GM21390 (cell line): ENCODE measurements at regions not wholly inside any gene's neighbourhood (a gene's known extent, or its start where the extent isn't known, plus 50 kb on each side); places are given as distances from the start of the nearest gene placed in this dataset.
"Not testable (repeated sequence)": the region's sequence is repeated elsewhere in the genome, so short reads cannot be mapped to it uniquely, and the experiment has no call there.

Experiments used
- ATAC-seq: cut with Tn5 transposase; IDR thresholded peaks from one replicate; pipeline ENCODE4 v1.9.1; 2021; ENCODE audit not compliant: unreplicated experiment

DNA sequence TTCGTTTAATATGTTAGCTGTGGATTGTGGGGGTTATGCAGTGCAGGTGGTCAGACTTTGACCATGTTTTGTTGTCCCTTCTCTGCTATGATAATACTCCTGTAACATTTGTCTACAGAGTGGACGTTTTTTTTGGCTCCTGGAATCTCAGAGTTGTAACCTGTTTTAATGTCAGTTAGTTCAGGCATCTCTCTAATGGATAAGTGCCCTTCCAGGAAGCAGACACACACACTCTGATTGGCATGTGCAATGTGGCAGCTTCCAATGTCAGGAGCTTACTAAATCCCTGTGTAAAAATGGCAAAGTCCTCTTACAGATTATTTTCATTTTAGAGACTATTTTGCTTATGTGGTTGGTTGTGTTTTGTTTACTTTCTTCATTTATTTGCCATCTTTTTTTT, 222.2 kb upstream of the ARPP21 start:
- ATAC-seq, result no peak

DNA sequence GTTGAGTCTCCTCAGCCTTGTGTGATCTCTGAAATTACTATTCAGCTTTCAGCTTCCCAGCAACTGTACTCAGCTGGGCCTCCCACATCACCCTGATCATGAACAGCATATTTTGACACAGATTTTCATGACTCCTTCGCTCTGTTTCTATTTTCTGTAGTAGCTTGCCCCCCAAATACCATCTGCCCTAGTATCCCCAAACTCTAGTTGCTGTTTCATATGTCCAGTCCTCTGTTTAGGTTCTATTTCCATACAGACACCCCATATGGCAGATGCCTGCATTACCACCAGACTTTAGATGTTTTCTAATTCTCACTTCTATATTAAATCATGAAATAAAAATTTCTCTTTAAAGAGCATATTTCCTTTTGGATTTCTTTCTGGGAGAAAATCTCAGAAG, 217.2 kb upstream of the ARPP21 start:
- no peak for ATAC-seq

DNA sequence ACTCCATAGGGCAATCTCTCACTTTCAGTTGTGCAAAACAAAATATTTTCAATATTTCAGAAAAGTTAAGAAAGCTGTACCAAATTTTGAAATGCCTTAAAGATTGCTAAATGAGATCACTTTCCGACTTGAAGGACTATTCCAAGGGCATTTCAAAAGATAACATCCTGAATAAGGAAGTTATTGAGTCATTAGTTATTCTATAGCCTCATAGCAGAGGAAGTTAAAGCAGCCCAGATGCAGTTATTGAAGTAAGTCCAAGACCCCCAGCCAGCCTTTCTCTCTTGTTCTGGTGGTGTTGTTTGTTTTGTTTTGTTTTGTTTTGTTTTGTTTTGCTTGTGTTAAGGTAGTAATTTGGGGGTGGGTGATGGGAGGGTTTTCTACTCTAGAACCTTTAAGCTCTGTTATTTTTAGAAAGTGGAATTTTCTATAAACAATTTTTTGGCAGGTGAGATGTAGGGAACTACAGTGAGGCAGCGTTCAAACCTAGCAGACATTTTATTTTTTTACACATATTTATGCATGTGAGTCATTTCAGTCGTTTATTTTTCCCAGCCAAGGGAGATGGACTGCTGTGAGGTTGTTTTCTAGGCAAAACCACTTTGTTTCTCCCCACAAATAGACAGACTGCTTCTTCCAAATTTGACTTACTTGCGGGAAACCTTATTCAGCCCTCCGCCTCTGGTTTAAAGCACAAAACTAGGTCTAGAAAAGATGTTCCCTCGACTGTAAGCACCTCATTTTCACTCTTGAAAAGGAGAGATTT, 216.3 kb upstream of the ARPP21 start:
- no peak for ATAC-seq

DNA sequence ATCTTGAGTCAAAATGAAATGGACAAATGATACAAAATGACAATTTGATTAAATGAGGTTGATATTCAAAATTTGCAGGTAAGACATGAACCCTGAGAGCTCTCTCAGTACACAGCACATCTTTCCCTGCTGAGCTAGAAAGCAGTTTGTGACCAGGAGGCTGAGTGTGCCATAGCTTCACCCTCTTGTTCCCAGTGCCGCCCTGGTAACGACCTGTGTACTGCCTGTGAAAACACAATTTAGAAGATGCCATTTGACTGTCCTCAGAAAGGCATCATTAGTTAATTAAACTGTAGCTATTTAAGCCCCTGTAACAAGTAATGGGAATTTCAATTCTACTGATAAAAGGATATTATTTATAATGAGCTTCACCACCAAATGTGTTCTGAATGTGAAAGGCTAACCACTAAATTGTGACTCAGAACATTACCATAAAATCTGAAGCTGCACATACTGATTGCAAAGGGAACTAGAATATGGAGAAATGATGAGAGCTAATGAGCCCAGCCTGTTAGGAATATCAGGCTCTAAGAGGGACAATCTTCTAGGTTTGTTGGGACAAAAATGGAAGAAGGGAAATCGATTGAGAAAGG, 212.9 kb upstream of the ARPP21 start:
- ATAC-seq, result no peak

DNA sequence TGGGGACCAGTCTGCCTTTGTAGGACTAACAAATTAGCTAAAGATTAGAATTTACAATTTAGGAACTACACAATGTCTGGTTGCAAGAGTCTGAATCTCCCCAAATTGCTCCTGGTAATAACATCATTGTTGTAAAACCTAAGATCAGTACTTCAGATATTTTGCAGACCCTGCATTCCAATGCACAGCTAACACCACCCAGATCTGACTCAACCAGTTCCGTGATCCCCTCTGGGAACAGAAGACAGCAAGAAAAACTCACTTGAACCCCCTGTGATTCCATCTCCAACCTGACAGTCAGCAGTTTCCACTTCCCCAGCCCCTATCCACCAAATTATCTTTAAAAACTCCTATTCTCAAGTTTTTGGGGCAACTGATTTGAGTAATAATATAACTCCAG, 201.9 kb upstream of the ARPP21 start:
- no peak for ATAC-seq

DNA sequence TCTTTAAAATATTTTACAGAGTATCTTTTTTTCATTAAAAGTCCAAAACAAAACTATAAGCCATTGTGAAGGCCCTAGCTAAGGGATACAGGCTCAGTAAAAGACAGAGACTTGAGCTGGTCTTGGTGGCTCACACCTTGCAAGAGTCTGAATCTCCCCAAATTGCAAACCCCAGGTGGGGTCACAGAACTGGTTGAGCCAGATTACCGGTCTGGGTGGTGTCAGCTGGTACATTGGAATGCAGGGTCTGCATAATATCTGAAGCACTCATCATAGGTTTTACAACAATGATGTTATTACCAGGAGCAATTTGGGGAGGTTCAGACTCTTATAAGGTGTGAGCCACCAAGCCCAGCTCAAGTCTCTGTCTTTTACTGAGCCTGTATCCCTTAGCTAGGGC, 201.2 kb upstream of the ARPP21 start:
- ATAC-seq, result no peak

DNA sequence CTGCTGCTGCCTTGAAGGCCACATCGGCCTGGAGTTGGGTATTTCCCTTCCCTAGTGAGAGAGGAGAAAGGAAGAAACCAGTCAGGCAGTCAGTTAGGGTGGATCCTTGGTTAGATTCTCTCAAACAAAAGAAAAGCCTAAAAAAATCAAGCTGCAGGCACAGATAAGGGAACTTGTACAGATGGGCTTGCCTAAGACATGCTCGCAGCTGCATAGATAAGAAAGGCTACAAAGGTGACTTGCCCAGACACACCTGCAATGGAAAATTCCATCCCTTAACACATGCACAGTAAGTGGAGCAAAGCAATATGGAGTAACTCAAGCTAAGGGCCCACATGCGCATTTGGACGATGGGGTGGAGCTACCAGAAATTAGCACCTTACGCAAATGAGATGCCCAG, 199.7 kb upstream of the ARPP21 start:
- no peak for ATAC-seq

DNA sequence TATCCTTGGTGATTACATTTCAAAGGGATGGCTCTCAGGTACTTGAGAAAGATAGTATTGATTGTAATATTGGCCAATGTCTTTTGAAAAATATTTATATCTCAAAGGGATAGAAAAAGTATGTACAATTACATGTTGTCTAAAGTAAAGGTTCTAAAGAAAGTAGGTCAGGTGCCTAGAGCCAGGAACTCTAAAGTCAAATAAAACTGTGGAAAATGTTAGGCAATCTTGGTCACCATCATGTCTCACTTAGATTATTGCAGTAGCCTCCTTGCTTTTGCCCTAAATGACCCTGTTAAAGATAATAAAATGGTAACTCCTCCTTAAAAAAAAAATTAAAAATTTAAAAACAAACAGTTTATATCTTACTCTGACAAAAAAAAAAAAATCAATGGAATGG, 198.5 kb upstream of the ARPP21 start:
- no peak for ATAC-seq

DNA sequence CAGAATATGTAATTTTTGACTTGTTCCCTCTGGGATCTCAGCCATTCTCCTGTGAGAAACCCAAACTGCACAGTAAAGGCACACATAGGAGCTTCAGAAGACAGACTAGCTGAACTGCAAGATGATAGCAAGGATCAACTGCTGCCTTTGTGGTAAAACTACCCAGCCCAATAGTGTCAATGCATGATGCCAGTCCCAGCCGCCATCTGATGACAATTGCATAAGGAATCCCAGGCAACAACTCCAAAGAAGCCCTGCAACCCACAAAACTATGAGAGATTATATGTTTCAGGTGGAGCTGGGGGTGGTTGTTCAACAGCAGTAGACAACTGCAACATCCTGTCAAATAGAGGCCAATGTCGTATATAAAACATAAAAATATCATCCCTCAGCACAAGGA, 192.4 kb upstream of the ARPP21 start:
- ATAC-seq, result no peak

DNA sequence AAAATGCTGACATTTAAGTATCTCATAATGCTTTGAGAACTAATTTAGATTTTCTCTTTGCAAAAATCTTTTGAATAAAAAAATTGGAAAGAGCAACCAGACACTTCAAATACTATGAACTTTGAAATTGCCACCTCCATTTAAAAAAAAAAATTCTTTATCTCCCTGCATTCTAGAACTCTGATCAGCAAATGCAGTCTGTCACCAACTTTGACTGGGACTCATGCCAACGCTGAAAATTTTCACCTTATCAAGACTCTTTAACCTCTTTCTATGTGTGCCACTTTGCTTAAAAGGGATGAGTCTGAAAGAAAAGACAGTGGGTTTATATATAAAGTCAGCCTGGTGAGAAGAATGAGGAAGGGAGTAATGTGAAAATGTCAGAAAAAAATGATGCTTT, 191.2 kb upstream of the ARPP21 start:
- no peak for ATAC-seq

DNA sequence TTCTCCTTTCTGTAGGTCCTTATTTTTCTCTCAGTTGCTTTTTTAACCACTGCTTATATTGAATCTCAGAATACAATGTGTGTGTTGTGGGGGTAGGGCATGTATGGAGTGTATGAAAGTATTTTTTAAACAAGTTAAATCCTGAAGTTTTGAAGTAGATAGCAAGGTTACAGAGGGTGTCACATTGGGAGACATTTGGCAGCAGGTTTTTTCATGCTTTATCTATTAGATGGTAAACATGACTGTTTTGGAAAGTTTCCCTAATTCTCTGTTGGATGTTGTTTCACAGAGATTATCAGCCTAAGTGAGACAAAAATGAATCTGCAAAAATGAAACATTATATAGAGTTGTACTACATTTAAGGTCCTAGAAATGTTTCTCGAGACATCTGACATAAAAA, 190.6 kb upstream of the ARPP21 start:
- no peak for ATAC-seq

DNA sequence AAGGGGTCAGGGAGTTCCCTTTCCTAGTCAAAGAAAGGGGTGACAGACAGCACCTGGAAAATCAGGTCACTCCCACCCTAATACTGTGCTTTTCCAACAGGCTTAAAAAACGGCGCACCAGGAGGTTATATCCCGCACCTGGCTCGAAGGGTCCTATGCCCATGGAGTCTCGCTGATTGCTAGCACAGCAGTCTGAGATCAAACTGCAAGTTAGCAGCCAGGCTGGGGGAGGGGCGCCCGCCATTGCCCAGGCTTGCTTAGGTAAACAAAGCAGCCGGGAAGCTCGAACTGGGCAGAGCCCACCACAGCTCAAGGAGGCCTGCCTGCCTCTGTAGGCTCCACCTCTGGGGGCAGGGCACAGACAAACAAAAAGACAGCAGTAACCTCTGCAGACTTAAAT, 184.5 kb upstream of the ARPP21 start:
- ATAC-seq, result not testable (repeated sequence)

DNA sequence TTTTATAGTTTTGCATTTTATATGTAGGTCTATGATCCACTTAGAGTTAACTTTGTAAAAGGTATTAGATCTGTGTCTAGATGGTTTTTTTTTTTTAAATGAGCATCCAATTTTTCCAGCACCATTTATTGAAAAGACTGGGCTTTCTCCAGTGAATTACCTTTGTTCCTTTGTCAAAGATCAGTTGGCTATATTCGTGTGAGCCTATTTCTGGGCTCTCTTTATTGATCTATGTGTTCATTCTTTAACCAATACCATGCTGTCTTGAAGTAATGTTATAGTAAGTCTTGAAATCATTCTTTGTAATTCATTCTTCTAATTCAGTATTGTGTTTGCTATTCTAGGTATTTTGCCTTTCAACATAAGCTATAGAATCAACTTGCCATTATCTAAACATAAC, 165.4 kb upstream of the ARPP21 start:
- ATAC-seq, result no peak

DNA sequence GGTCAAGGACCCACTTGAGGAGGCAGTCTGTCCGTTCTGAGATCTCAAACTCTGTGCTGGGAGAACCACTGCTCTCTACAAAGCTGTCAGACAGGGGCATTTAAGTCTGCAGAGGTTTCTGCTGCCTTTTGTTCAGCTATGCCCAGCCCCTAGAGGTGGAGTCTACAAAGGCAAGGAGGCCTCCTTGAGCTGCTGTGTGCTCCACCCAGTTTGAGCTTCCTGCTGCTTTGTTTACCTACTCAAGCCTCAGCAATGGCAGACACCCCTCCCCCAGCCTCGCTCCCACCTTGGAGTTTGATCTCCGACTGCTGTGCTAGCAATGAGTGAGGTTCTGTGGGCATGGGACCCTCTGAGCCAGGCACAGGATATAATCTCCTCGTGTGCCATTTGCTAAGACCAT, 156.8 kb upstream of the ARPP21 start:
- ATAC-seq, result not testable (repeated sequence)

DNA sequence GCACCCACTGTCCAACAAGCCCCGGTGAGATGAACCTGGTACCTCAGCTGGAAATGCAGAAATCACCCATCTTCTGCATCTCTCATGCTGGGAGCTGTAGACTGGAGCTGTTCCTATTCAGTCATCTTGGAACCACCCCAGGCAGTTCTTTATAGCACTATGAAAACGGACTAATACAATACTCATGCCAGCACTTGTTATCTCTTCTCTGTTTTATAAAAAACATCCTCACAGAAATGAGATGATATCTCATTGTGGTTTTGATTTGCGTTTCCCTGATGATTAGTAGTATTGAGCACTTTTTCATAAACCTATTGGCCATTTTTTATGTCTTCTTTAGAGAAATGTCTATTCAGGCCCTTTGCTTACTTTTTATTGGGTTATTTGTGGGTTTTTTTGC, 156.2 kb upstream of the ARPP21 start:
- no peak for ATAC-seq

DNA sequence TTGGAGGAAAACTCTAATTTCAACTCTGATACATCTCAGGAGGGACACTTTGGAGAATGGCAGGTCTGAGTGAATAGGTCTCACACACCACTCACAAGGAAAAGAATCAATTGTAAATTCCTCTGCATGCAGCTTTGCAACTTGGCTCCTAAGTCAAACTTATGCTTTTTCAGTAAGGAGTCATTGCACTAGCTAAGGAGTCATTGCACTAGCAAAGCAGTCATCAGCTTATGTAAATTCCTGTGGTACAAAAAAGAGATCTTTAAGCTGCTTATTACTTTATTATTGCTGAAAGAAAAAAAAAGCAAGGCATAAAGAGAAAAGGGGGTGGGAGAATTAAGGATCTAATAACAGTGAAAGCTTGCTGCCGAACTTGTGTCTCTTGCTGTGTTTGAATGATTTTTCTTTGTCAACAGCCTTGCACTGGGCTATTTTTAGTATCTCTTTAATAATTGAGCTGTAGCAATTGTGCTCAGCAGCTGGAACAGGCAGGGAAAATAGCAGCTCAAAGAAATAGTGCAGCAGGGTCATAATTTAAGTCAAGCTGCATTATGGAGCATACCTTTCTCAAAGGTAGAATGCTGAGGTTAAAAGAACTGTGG, 154.3 kb upstream of the ARPP21 start:
- ATAC-seq, result no peak

DNA sequence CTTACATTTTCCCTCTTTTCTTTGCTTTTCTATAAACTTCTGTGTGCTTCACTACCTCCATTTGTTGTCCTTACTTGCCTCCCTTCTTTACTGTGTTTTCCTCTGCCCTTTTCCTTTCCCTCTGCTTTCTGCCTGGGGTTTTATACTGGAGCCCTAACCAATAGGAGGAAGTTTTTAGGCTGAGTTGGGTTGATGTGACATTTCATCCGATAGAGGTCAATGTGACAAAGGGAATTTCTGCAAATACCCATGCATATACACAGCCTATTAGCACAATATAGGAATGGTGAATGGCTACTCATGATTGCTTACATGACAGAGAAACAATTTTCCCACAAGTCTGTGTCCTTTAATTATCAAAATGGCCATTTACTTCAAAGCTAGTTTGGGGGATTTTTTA, 153.0 kb upstream of the ARPP21 start:
- no peak for ATAC-seq

DNA sequence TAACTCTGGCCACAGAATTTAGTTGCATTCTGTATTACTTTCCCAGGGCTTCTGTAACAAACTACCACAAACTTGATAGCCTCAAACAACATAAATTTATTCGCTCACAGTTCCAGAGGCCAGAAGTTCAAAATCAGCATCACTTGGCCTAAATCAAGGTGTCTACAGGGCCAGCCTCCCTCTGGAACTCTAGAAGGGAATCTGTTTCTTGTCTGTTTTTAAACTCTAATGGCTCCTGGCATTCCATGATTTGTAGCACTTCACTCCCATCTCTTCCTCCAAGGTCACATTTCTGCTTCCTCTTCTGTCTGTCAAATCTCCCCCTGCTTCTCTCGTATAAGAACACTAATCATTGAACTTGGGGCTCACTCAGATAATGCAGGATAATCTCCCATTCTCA, 151.9 kb upstream of the ARPP21 start:
- ATAC-seq, result no peak

DNA sequence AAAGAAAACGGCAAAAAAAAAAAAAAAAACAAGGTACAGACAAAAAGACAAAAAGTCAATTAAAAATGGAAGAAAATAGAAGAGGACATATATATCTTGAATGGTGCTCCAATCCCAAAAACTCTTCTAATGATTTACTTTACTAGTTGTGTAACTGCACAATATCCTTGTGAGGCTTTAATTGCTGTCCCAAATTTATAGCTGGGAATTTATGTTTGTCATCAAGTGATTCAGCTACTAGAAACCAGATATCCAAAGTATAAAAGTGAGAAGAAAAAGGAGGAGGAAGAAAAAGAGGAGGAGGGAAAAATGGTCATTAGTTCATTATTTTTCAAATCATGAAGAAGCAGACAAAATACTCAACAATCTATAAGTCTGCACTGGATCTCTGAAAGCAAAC, 150.8 kb upstream of the ARPP21 start:
- no peak for ATAC-seq

DNA sequence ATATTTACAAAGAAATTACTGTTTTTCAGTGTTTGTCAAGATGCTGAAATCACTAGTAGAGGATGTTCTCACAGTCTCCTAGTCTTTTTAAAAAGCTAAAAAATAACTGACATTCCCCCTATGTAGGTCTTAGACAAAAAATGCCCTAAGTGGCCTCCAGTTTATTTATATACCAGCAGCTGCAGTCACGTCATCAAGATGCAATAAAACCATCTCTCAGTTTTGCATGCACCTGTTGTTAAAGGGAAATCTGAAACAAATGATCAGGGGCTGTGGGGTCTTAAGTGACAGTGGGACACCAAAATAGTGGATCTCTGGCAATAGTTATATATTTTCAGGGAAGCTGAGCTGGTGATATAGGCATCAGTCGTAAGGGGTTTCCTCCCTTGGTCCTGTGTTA, 146.5 kb upstream of the ARPP21 start:
- no peak for ATAC-seq

DNA sequence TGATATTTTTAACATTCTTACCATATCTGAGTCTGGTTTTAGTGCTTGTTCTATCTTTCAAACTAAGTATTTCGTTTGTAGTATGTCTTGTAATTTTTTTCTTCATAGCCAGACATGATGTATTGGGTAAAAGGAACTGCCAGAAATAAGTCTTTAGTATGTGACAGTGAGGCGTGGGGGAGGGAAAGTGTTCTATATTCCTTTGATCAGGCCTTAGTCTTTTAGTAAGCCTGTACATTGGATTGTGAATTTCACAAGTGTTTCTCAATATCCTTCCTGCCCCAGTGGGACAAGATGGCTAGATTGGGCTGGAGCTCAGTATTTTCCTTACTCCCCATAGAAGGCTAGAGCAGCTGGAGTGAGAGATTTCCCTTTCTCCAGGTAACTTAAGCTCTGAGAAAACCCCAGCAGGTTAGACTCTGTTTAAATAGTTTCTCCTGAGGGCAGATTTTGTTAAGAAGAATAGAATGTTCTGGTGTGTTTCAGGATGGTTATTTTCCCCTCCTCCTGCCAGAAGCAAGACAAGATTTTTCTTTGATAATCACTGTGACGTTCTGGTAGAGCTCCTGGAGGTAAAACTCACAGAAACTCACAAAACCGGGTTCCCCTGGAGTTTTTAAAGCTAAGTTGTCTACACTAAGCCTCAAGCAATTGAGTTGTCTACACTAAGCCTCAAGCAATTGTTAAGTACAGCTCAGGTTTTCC, 140.7 kb upstream of the ARPP21 start:
- no peak for ATAC-seq
